Transverse colon (tissue), 3 donors: ENCODE measurements at regions not wholly inside any gene's neighbourhood (a gene's known extent, or its start where the extent isn't known, plus 50 kb on each side); places are given as distances from the start of the nearest gene placed in this dataset.

Experiments
- CTCF ChIP-seq, 5 experiments: fragments of 200-600 bp in 3 of 5; fragments of 450-650 bp in 2 of 5; sonication (generic) in 3 of 5; IDR thresholded peaks; 1 replicate in 2 of 5; 2 replicates in 3 of 5; pipeline ENCODE4 v1.5.1; 2016 to 2017; ENCODE audit warnings: antibody characterized with exemption in 5 of 5, inconsistent platforms in 3 of 5, mild to moderate bottlenecking in 2 of 5, moderate library complexity in 1 of 5
- POLR2A ChIP-seq: fragments of 450-650 bp; IDR thresholded peaks from one replicate; pipeline ENCODE4 v1.6.1; 2016; ENCODE audit warnings: antibody characterized with exemption, mild to moderate bottlenecking, moderate library complexity

GRCh38 chr10:31120961-31121685 is 89.5 kb upstream of the ZNF438 start:
- TF ChIP-seq CTCF (IDR thresholded peaks at IDR 0.05), result no peak
- no peak for TF ChIP-seq POLR2A
